ENCODE measurements at regions not wholly inside any gene's neighbourhood (a gene's known extent, or its start where the extent isn't known, plus 50 kb on each side); places are given as distances from the start of the nearest gene placed in this dataset.

DNA sequence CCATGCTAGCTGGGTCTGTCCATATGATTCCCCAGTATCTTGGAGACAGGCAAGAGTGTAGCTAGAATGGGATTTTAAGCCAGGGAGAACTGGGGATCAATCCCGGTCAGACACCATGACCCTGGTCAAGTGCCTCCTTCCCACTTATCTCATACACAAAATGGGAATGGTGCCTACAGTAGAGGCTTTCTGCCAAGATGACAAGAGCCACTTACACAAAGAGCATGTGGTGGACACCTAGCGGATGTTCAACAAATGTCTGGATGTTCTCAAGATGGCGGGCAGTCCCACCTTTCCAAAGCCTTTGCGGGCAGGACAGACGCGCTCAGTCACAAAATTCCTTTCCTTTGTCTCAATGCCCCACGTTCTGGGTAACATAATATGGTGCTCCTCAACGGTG is 57.3 kb downstream of the MAF start:
- DNase-seq (ENCODE audit: low read depth): no peak

DNA sequence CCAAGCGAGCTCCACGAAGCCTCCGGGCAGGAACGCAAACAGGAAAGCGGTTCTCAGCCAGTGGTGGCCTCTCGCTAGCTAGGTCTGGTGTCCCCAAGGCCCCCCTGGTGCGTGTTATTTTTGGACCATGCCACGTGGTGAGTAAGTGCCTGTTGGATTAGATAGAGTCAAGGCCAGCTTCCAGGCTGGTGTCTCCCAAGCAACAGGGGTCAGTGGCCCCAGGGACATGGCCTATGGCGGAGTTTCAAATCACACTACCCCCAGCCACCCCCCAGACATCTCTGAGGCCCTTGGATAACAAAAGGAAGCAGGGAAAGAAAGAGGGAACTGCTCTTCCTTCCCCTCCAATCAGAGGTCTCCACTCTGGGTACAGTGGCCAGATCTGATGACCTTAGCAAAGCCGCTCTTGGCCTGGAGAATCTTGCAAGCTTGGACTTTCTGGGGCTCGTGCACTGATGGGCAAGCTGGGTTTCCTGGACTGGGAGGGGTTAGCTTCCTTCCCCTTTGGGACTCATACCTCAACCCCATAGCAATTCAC is 58.2 kb downstream of the MAF start:
- no peak for DNase-seq (ENCODE audit: low read depth)

GRCh38 chr16:79540825-79541595 is 59.5 kb downstream of the MAF start:
- no peak for DNase-seq (ENCODE audit: low read depth)

DNA sequence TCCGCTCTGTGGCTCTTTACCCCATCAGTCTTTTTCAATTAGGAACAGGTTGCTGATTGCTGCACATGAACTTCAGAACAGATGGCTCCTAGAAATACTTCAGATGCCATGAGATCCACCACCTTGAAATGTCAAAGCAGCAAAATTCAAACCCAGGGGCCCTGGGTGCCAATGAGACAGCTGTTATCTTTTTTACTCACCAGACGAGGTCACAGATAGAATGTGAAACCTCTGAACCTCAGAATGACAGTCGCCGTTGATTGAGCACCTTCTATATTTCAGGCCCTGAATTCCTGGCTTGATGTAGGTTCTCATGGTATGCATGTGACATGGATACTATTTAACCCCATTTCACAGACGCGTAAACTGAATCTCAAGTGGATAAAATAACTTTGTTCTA is 63.0 kb downstream of the MAF start:
- DNase-seq (ENCODE audit: low read depth): no peak

DNA sequence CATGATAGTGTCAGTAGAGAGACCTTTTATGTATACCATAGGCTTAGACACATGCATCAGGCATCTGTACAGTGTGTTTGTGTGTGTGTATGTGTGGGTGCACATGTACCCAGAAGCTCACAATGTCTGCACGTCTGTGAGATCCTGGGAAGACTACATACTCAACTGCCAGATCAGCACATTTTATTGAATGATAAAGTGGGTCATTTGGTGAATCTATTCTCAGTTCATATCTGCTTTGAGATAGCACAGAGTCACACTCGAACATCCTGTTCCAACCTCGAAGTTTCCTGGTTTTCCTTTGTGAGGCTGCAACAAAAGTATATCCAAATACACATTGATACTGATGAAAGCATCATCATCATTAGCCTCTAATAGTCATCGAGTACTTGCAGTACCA is 63.6 kb downstream of the MAF start:
- DNase-seq (ENCODE audit: low read depth): no peak

- DNase-seq (ENCODE audit: low read depth): no peak
These were observed 65.4 kb downstream of the MAF start for GRCh38 chr16:79535130-79535529.

DNA sequence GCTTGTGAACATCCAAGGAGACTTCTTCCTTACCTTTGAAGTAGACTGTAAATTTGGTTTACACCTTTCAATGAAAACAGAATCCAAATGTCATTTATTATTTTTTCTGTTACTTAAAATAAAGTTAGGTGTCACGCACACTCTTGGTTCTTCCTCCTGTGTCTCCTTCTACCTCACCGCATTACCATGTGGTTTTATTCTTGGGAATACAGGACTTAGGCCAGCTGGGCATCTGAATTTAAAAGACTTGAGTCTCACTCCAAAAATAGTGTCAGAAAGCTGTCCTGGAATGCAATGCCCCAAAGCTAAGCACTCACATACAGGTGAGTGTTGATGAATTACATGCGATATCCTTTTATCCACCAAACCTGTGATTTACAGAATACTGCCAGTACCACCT is 66.4 kb downstream of the MAF start:
- DNase-seq (ENCODE audit: low read depth): no peak

GRCh38 chr16:79533292-79533691 is 67.2 kb downstream of the MAF start:
- no peak for DNase-seq (ENCODE audit: low read depth)

DNA sequence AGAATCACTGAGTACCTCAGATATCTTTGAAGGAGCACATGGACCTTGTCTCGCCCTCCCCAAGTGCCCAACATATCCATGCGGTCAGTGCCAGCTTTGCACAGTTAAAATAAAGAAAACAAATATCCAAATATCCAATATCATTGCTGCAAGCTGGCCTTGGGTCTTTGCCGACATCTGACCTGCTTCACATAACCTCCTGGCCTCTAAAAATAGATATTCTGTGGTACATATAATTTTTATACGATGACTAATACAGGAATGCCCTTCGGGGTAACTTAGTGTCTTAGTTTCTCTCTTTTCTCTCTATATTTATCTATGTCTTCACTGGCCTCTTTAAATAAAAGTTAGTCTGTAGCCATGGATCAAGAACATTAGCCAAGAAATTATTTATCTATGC is 67.8 kb downstream of the MAF start:
- DNase-seq (ENCODE audit: low read depth): no peak

DNA sequence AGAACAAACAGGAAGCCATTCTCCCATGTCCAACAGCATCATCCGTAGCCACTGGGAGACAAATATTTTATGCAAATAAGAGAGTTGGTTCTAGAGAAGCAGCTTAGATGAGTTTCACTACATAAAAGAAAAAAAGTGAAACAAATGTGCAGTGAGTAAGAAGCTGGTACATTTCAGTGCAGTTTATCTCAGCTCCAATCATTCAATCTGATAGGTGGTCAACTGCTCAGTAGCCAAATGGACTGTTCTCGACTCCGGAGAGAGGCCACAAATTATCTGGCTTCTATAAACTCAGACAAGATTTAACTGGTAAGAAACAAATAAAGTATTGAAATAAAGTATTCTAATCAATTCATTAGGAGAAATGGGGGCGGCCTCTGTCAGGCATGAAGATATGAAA is 68.3 kb downstream of the MAF start:
- DNase-seq (ENCODE audit: low read depth): no peak

- DNase-seq (ENCODE audit: low read depth): no peak
These were observed 72.2 kb downstream of the MAF start for GRCh38 chr16:79528338-79528737.

GRCh38 chr16:79523971-79524370 is 76.6 kb downstream of the MAF start:
- DNase-seq (ENCODE audit: low read depth): no peak

GRCh38 chr16:79519448-79519847 is 81.1 kb downstream of the MAF start:
- DNase-seq (ENCODE audit: low read depth): no peak

GRCh38 chr16:79517156-79517555 is 83.4 kb downstream of the MAF start:
- DNase-seq (ENCODE audit: low read depth): no peak

DNA sequence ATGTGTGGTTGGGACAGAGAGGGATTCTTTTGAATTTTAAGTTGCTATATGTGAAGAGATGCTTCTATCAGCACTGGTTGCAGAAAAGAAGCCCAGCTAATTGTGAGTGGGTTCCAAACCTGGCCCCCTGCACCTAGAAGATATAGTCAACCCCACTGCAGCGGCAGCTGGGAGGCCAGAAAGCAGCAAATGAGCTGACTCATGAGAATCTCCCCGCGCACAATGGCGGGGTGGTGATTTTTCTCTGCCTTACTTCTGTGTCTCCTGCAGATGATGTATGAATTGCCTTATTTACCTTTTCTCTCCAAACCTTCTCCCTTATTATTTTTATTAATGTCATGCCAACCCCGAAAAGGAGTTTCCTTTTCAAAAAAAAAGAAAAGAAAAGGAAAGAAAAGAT is 89.7 kb downstream of the MAF start:
- no peak for DNase-seq (ENCODE audit: low read depth)

GRCh38 chr16:79509906-79510305 is 90.6 kb downstream of the MAF start:
- DNase-seq (ENCODE audit: low read depth): no peak

DNA sequence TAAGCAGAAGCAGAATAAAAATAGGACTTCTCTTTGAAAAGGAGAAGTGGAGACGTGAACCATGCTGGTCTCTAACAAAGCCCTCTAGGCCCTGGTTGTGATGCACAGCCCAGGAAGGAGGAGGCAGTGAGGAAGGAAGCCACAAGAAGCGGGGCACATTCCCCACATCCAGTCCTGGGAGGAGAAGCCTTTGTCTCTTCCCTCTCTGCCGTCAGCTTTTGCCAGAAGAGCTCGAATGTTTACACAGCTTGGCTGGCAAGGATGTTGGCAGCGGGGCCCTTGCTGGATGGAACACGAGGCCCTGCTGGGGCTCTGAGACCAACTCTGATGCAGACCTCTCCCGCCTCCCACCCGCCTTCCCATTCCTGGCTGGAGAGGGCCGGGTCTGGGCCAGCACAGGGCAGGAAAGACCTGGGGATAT is 91.3 kb downstream of the MAF start:
- DNase-seq (ENCODE audit: low read depth): no peak

DNA sequence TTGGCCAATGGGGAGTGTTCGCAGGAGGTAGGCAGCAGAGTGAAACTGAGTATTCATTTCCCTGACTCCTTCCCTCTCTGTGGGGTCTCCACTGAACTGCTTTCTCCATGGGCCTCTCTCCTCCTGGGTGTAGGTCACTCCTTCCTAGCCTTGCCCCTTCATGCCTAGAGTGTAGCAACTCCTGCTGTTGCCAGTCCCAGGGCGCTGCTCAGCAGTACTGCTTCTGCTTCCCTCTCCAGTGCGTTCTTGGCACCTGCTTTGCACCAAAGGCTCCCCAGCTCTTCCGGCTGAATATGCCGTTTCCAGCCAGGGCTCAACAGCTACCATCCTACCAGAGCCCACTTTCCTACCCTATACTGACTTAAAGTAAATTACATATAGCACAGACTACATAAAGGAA is 92.2 kb downstream of the MAF start:
- no peak for DNase-seq (ENCODE audit: low read depth)

- no peak for DNase-seq (ENCODE audit: low read depth)
These were observed 95.2 kb downstream of the MAF start for GRCh38 chr16:79505344-79505743.

GRCh38 chr16:79503511-79503910 is 97.0 kb downstream of the MAF start:
- no peak for DNase-seq (ENCODE audit: low read depth)

DNA sequence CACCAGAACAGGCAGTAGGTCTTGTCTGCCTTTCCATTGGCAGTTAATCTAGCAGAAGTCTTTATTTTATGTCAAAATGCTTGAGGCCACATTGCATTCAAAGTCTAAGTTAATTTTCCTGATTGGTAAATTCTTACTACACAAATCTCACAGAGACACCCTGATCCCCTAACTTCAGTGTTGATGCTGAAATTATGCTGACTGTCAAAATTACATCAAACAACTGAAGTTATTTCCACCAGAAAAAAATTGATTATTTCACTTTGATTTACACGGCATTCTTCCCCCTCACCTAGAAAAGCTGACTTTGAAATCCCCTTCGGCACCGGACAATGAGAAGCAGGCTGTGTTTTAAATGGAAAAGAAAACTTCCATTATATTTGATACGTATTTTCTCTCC is 99.1 kb downstream of the MAF start:
- DNase-seq (ENCODE audit: low read depth): no peak

GRCh38 chr16:79500866-79501265 is 99.7 kb downstream of the MAF start:
- DNase-seq (ENCODE audit: low read depth): no peak

- DNase-seq (ENCODE audit: low read depth): no peak
These were observed 100.3 kb downstream of the MAF start for GRCh38 chr16:79500286-79500685.

DNA sequence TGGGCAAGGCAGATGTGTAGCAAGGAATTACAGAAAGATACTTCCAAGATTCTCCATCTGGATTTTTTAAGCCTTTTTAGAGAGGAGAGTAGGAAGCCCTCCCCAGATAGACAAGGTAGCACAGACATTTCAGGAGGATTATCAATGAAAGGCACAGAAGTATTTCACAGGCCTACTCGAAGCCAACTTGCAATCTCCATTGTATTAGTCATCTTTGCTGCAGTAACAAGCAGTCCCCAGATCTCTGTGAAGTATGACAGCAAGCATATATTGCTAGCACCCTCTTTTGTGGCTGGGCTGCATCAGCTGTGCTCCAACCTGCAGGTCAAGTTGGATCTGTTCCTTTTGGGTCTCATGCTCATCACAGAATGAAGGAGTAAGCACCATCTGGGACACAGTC is 101.6 kb downstream of the MAF start:
- no peak for DNase-seq (ENCODE audit: low read depth)

Data from T-helper 22 cell (primary cell).